ENCODE measurements at regions not wholly inside any gene's neighbourhood (a gene's known extent, or its start where the extent isn't known, plus 50 kb on each side); places are given as distances from the start of the nearest gene placed in this dataset.

- Histone ChIP-seq H3K27ac (ENCODE audit: low read depth in 1 of 2, low read length in 2 of 2) (no peak overlapping the region), H3K4me3 (ENCODE audit: low read length) (no peak overlapping the region), H3K9me3 (ENCODE audit: control insufficient read depth in 1 of 2, insufficient read depth in 1 of 2, low read length in 2 of 2) (peaks cover 7 to 15% of the 10 kb centered on the region in 2 experiments), H3K4me1 (ENCODE audit: insufficient read depth, low read length) (no peaks in the 10 kb centered on the region), H3K27me3 (ENCODE audit: control insufficient read depth in 1 of 2, insufficient read depth in 2 of 2, low read length in 2 of 2) (no peaks in the 10 kb centered on the region), H3K36me3 (ENCODE audit: insufficient read depth, low read length) (no peaks in the 10 kb centered on the region)
- Mint-ChIP-seq H3K36me3 (ENCODE audit: low read depth) (no peaks in the 10 kb centered on the region), H3K4me1 (ENCODE audit: low read depth) (no peaks in the 10 kb centered on the region), H3K27ac (no peak overlapping the region), H3K4me3 (no peak overlapping the region), H3K27me3 (no peaks in the 10 kb centered on the region), H3K9me3 (peaks cover 10% of the 10 kb centered on the region)
- CTCF ChIA-PET, result no interaction called here
- intact Hi-C loops (cut with DNase I, micrococcal nuclease), result no loop called here
- no peak for DNase-seq
- no peak for ATAC-seq (ENCODE audit: poor library complexity)
- no peak for TF ChIP-seq CTCF (IDR thresholded peaks at IDR 0.05)
- POLR2A ChIA-PET, result no interaction called here
Measured at GRCh38 chr12:85661461-85662206, 174.6 kb downstream of the RASSF9 start.

GRCh38 chr12:85662207-85662602, 174.0 kb downstream of the RASSF9 start:
- no peak for ATAC-seq (ENCODE audit: poor library complexity)
- CTCF ChIA-PET, result no interaction called here

GRCh38 chr12:85663631-85664030, 172.6 kb downstream of the RASSF9 start:
- ChIA-PET CTCF (no interaction called here), POLR2A (no interaction called here)
- H3K4me1 ChIP-seq (ENCODE audit: insufficient read depth, low read length), result no peaks in the 10 kb centered on the region
- no peak overlapping the region for H3K27ac ChIP-seq (ENCODE audit: low read depth in 1 of 2, low read length in 2 of 2)
- peaks cover 3 to 21% of the 10 kb centered on the region in 2 experiments for H3K9me3 ChIP-seq (ENCODE audit: control insufficient read depth in 1 of 2, insufficient read depth in 1 of 2, low read length in 2 of 2)
- H3K4me3 Mint-ChIP-seq, result no peak overlapping the region
- H3K36me3 Mint-ChIP-seq (ENCODE audit: low read depth), result no peaks in the 10 kb centered on the region
- H3K9me3 Mint-ChIP-seq, result peaks cover 7% of the 10 kb centered on the region
- H3K27me3 ChIP-seq (ENCODE audit: control insufficient read depth in 1 of 2, insufficient read depth in 2 of 2, low read length in 2 of 2), result no peaks in the 10 kb centered on the region
- no peaks in the 10 kb centered on the region for H3K27me3 Mint-ChIP-seq
- no peak for TF ChIP-seq CTCF (IDR thresholded peaks at IDR 0.05)
- no peaks in the 10 kb centered on the region for H3K4me1 Mint-ChIP-seq (ENCODE audit: low read depth)
- H3K36me3 ChIP-seq (ENCODE audit: insufficient read depth, low read length), result no peaks in the 10 kb centered on the region
- H3K4me3 ChIP-seq (ENCODE audit: low read length), result no peak overlapping the region
- H3K27ac Mint-ChIP-seq, result no peak overlapping the region
- DNase-seq, result no peak
- intact Hi-C loops (cut with DNase I, micrococcal nuclease), result no loop called here
- ATAC-seq (ENCODE audit: poor library complexity), result no peak

More at GRCh38 chr12:85662207-85662602, 174.0 kb downstream of the RASSF9 start:
- Mint-ChIP-seq H3K4me1 (ENCODE audit: low read depth) (no peaks in the 10 kb centered on the region), H3K36me3 (ENCODE audit: low read depth) (no peaks in the 10 kb centered on the region), H3K27ac (no peak overlapping the region), H3K9me3 (peaks cover 10% of the 10 kb centered on the region), H3K4me3 (no peak overlapping the region), H3K27me3 (no peaks in the 10 kb centered on the region)
- Histone ChIP-seq H3K27ac (ENCODE audit: low read depth in 1 of 2, low read length in 2 of 2) (no peak overlapping the region), H3K27me3 (ENCODE audit: control insufficient read depth in 1 of 2, insufficient read depth in 2 of 2, low read length in 2 of 2) (no peaks in the 10 kb centered on the region), H3K4me1 (ENCODE audit: insufficient read depth, low read length) (no peaks in the 10 kb centered on the region), H3K9me3 (ENCODE audit: control insufficient read depth in 1 of 2, insufficient read depth in 1 of 2, low read length in 2 of 2) (peaks cover 7 to 15% of the 10 kb centered on the region in 2 experiments), H3K36me3 (ENCODE audit: insufficient read depth, low read length) (no peaks in the 10 kb centered on the region), H3K4me3 (ENCODE audit: low read length) (no peak overlapping the region)
- intact Hi-C loops (cut with DNase I, micrococcal nuclease), result no loop called here
- DNase-seq, result peak in 1 of 14 experiments; percentile 1
- POLR2A ChIA-PET, result no interaction called here
- TF ChIP-seq CTCF (IDR thresholded peaks at IDR 0.05), result no peak
